AG10803 (cell line): ENCODE measurements at regions not wholly inside any gene's neighbourhood (a gene's known extent, or its start where the extent isn't known, plus 50 kb on each side); places are given as distances from the start of the nearest gene placed in this dataset.

ENCODE experiments used
- DNase-seq: peaks from one replicate; pipeline ENCODE4 v3.0.0; 2010; ENCODE audit warnings: low read depth
- H3K4me3 ChIP-seq: 2 replicates; pipeline ENCODE4 v1.5.1; 2011; ENCODE audit warnings: mild to moderate bottlenecking, low read length, control low read depth
- TF ChIP-seq, protein P1 (sequence below): conservative IDR thresholded peaks from 2 replicates; pipeline ENCODE4 v1.5.1; 2011; ENCODE audit warnings: mild to moderate bottlenecking, low read length, control low read depth, inconsistent platforms

DNA sequence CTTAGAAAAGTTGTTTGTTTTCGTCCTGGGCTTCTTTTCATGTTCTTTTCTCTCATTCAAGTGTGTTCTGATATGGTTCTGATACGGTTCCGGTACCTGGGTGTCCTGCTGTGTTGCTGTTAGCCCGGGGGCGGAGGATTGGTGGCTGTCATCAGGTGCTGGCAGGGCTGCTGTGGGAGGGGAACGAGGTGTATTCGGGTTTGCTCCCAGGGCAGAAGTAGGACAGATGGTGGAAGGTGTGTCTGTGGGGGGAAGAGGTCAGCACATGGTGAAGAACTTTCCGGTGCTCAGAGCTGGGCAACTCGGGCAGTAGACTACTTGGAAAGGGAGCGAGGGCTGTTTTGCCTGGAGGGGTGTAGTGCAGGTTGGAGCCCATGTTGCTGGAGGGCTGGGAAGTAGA is 70.2 kb downstream of the SLC25A47 start:
- no peak overlapping the region for H3K4me3 ChIP-seq
- TF ChIP-seq, protein P1, sequence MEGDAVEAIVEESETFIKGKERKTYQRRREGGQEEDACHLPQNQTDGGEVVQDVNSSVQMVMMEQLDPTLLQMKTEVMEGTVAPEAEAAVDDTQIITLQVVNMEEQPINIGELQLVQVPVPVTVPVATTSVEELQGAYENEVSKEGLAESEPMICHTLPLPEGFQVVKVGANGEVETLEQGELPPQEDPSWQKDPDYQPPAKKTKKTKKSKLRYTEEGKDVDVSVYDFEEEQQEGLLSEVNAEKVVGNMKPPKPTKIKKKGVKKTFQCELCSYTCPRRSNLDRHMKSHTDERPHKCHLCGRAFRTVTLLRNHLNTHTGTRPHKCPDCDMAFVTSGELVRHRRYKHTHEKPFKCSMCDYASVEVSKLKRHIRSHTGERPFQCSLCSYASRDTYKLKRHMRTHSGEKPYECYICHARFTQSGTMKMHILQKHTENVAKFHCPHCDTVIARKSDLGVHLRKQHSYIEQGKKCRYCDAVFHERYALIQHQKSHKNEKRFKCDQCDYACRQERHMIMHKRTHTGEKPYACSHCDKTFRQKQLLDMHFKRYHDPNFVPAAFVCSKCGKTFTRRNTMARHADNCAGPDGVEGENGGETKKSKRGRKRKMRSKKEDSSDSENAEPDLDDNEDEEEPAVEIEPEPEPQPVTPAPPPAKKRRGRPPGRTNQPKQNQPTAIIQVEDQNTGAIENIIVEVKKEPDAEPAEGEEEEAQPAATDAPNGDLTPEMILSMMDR: no peak
- no peak for DNase-seq

DNA sequence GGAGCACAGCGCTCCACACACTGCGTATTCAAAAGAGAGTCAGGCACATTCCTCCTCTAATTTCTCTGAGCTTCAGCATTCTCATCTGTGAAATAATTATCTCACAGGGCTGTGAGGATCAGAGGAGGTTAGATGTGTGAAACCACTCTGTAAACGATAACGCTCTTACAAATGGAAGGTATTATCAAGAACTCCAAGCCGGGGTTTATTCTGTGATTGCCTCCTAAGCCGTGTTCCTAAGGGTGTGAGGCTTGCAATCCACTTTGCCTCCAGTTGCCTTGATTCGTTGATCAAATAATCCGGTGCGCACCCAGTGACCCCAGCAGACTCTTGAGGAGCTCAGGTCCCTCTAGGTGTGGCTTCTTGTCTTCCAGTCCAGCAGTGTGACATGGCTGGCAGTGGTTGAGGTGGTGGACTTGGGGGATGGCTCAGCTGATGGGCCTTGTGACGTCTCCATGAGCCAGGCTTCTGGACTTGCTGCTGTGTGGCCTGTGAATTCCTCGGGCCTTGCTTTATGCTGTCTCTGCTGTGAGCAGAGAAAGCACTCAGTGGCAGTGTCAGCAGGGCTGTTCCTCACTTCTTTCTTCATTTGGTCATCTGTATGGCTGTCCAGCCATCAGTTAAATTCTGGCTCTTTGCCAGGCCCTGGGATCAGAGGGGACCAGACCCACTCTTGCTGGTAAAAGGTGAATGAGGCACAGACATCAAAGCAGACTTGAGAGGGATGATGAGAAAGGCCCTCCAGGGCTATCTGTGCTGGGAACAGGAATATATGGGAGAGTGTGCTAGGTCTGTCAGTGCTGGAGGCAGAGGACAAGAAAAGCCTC is 71.0 kb downstream of the SLC25A47 start:
- no peak for DNase-seq
- TF ChIP-seq, protein P1: no peak
- no peak overlapping the region for H3K4me3 ChIP-seq

DNA sequence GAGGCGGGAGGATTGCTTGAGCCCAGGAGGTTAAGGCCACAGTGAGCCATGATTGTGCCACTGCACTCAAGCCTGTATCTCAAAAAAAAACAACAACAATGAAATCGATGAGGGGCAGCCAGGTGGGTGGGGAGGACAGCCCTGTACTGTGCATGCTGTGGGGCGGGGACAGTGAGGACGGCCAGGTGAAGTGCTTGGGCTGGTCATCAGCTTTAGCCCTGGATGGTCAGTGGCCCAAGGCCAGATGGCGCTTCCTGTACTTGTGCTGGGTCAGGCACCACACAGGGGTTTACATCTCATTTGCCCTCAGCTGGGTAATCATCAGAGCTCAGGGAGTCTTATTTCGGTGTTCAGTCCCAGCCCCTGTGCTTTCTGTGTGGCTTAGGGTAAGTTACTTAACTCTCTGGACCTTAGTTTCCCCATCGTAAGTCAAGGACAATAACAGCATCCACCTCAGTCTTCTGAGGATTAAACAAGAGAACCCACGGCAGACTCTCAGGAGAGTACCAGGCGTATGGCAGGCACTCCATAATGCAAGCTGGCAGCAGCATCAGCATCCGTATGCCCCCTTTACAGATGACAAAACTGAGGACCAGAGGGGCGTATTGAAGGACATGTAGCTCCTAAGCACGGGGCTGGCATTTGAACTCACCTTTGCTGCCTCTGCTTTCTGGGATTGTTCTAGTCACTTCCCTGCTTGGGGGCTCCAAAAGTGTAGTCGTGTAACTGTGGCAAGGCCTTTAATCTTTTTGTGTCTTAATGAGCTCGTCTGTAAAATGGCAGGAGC is 71.9 kb downstream of the SLC25A47 start:
- DNase-seq: no peak
- no peak overlapping the region for H3K4me3 ChIP-seq
- TF ChIP-seq, protein P1: no peak

DNA sequence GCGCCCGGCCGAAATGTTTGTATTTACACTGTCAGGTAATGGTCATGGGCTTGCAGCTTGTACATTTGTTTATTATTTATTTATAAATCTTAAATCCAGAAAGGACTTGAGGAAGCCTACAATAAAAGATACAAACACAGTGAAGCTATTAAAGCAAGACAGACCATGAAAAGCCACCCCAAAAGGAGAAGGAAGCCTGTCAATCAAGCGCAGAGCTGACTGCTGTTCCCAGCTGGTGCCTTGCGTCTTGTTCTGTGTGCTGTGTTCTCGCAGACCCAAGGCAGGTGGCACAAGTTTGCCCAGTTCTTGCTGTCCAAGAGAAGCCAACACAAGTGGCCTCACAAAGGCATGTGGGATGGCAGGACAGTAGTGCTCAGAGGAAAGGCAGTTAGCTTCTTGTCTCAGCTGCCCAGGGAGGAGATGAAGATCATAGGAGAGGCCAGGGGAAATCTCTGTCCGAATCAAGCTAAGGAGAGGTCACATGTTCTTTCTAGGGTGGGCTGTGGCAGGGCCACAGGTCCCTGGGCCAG is 73.2 kb downstream of the SLC25A47 start:
- TF ChIP-seq, protein P1: no peak
- H3K4me3 ChIP-seq: no peak overlapping the region
- DNase-seq: no peak

DNA sequence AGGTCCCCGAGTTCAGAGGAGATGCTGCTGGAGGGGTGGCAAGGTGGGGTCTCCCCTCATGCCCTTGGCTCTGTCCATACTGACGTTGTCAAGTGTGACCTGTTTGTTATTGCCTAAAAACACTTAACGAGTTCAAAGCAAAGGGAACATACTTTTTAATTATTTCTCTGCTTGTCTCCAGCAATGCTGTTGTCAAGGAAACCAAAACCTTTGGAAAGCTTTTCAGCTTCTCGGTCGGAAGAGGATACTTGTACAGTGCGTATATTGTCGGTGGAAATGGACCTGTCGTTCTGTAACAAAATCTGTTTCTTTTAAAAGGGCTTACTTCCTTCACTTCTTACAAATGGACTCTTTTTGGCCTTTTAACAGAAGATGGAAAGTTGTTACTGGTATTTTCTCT is 73.9 kb downstream of the SLC25A47 start:
- DNase-seq: no peak
- no peak overlapping the region for H3K4me3 ChIP-seq
- TF ChIP-seq, protein P1: no peak

DNA sequence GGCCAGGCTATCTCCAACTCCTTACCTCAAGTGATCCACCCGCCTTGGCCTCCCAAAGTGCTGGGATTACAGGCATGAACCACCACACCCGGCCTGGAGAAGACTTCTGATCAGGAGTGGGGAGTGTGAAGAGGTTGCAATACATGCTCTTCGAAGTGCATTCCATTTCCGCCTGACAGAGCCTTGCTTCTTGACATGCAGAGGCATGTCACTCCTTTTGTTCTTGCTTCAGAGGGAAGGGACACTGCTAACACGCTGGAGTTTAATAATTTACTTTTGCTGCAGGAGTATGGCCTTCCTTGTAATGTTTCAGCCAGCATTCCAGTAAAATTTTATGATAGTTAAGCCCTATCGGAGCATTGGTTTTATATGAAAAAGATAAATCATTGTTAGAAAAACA is 74.9 kb downstream of the SLC25A47 start:
- H3K4me3 ChIP-seq: no peak overlapping the region
- no peak for DNase-seq
- TF ChIP-seq, protein P1: no peak
